ENCODE measurements at regions not wholly inside any gene's neighbourhood (a gene's known extent, or its start where the extent isn't known, plus 50 kb on each side); places are given as distances from the start of the nearest gene placed in this dataset.

- TF ChIP-seq CTCF (IDR thresholded peaks at IDR 0.05): no peak
- no peak for TF ChIP-seq POLR2A (IDR thresholded peaks at IDR 0.05)
Measured at GRCh38 chrX:10754445-10754844, 134.1 kb upstream of the MID1 start.
